ENCODE measurements at regions not wholly inside any gene's neighbourhood (a gene's known extent, or its start where the extent isn't known, plus 50 kb on each side); places are given as distances from the start of the nearest gene placed in this dataset.

- H3K27ac ChIP-seq = no peak overlapping the region
- no peaks in the 10 kb centered on the region for H3K36me3 ChIP-seq
- 59 to 72% methylated on average over 4 of the region's 4 CpGs for WGBS, 2 donors
- no peak overlapping the region for H3K4me3 ChIP-seq
- no peaks in the 10 kb centered on the region for H3K27me3 ChIP-seq
- no peak for DNase-seq (ENCODE audit: low spot score in 2 of 2)
- peaks cover 0 to 7% (median 0%) of the 10 kb centered on the region in 4 donors for H3K4me1 ChIP-seq
- no peak for TF ChIP-seq EP300 (IDR thresholded peaks at IDR 0.05)
- TF ChIP-seq POLR2A (IDR thresholded peaks at IDR 0.05) = no peak
- TF ChIP-seq CTCF (IDR thresholded peaks at IDR 0.05) = no peak
- no peaks in the 10 kb centered on the region for H3K9me3 ChIP-seq
Observed at GRCh38 chr7:71021131-71021530, 110.8 kb upstream of the GALNT17 start.

GRCh38 chr7:71026680-71027079 lies 105.3 kb upstream of the GALNT17 start:
- WGBS, 2 donors = 81 to 85% methylated on average over 5 of the region's 5 CpGs
- Histone ChIP-seq H3K27me3 (no peaks in the 10 kb centered on the region), H3K36me3 (no peaks in the 10 kb centered on the region), H3K4me3 (no peak overlapping the region), H3K9me3 (no peaks in the 10 kb centered on the region), H3K27ac (no peak overlapping the region), H3K4me1 (no peaks in the 10 kb centered on the region)
- no peak for DNase-seq (ENCODE audit: low spot score in 2 of 2)
- TF ChIP-seq EP300 (IDR thresholded peaks at IDR 0.05) (no peak), CTCF (IDR thresholded peaks at IDR 0.05) (no peak), POLR2A (IDR thresholded peaks at IDR 0.05) (no peak)

GRCh38 chr7:71034243-71034642 lies 97.7 kb upstream of the GALNT17 start:
- Histone ChIP-seq H3K36me3 (no peaks in the 10 kb centered on the region), H3K27ac (no peak overlapping the region), H3K27me3 (no peaks in the 10 kb centered on the region), H3K9me3 (peaks cover 0 to 7% (median 0%) of the 10 kb centered on the region in 4 donors), H3K4me3 (no peak overlapping the region), H3K4me1 (no peaks in the 10 kb centered on the region)
- TF ChIP-seq CTCF (IDR thresholded peaks at IDR 0.05) (no peak), EP300 (IDR thresholded peaks at IDR 0.05) (no peak), POLR2A (IDR thresholded peaks at IDR 0.05) (no peak)
- 98 to 100% methylated on average over 2 of the region's 2 CpGs for WGBS, 2 donors
- DNase-seq (ENCODE audit: low spot score in 2 of 2) = no peak

DNA sequence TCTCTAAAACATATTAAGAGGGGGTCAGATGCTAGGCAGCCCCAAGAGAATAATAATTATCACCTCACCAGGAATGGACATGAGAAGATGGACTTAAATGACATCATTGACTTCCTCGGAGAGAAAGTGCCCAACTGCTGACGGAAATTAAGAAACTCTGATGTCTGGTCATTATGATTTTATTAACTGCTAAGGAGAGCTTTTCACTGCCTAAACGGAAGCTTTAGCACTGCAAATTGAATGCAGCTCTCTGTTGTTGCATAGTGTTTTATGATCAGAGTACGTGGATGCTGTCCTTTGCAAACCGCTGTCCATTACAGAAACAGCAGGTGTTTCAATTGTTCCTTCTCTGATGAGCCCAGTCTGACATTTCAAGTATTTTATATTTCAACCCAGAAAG lies 89.4 kb upstream of the GALNT17 start:
- no peaks in the 10 kb centered on the region for H3K4me1 ChIP-seq
- TF ChIP-seq EP300 (IDR thresholded peaks at IDR 0.05) (no peak), CTCF (IDR thresholded peaks at IDR 0.05) (no peak), POLR2A (IDR thresholded peaks at IDR 0.05) (no peak)
- H3K27ac ChIP-seq = no peak overlapping the region
- no peak for DNase-seq (ENCODE audit: low spot score in 2 of 2)
- WGBS, 2 donors = 59 to 60% methylated on average over 5 of the region's 5 CpGs
- peaks cover 0 to 4% (median 0%) of the 10 kb centered on the region in 4 donors for H3K9me3 ChIP-seq
- H3K36me3 ChIP-seq = no peaks in the 10 kb centered on the region
- H3K4me3 ChIP-seq = no peak overlapping the region
- H3K27me3 ChIP-seq = no peaks in the 10 kb centered on the region

- 83 to 93% methylated on average over 1 of the region's 1 CpG for WGBS, 2 donors
- H3K36me3 ChIP-seq = no peaks in the 10 kb centered on the region
- no peak for TF ChIP-seq POLR2A (IDR thresholded peaks at IDR 0.05)
- no peak for TF ChIP-seq CTCF (IDR thresholded peaks at IDR 0.05)
- no peak for TF ChIP-seq EP300 (IDR thresholded peaks at IDR 0.05)
- no peak overlapping the region for H3K27ac ChIP-seq
- no peaks in the 10 kb centered on the region for H3K4me1 ChIP-seq
- no peak overlapping the region for H3K4me3 ChIP-seq
- H3K9me3 ChIP-seq = peaks cover 0 to 38% (median 10%) of the 10 kb centered on the region in 4 donors
- no peak for DNase-seq (ENCODE audit: low spot score in 2 of 2)
- no peaks in the 10 kb centered on the region for H3K27me3 ChIP-seq
Observed at GRCh38 chr7:71050492-71050891, 81.5 kb upstream of the GALNT17 start.
